Amniotic epithelial cell (primary cell): ENCODE measurements at regions not wholly inside any gene's neighbourhood (a gene's known extent, or its start where the extent isn't known, plus 50 kb on each side); places are given as distances from the start of the nearest gene placed in this dataset.

Experiments
- DNase-seq: peaks from one replicate; pipeline ENCODE4 v3.0.0-alpha.2; 2010; ENCODE audit warnings: low read depth

DNA sequence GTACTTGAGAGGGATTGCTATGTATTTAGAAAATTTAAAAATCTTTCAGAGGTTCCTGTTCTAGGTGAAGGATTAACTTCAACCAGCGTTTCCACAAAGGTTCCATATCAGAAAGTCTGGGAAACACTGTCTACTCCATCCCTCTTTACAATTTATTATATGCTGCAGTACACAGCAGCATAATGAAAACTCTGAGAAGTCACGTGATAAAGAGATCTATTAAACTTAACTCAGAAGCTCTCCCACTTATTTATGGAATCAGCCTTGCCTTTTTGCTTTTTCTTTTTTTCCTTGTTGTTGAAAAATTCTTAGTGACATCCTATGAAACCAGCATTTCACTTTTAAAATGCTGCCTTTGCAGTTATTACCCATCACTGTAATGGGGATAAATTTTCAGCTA is 186.2 kb downstream of the ACER2 start:
- no peak for DNase-seq

DNA sequence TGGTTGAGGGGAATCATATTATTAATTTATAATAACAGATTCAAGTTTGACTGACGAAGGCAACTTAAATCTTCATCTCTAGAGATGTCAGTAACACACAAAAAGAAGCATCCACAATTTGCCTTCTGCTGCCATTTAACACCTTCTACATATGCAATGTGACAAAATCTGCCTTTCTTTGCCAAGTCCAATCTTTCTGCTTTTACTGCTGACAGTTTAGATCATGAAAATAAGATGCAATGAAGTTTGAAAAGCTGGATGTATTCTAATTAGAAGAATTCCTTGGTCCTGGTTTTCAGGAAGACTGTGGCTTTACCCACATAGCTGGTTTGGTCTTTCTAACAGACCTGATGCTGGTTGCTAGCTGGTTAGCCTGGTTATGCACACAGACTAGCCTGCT is 178.9 kb downstream of the ACER2 start:
- no peak for DNase-seq

DNA sequence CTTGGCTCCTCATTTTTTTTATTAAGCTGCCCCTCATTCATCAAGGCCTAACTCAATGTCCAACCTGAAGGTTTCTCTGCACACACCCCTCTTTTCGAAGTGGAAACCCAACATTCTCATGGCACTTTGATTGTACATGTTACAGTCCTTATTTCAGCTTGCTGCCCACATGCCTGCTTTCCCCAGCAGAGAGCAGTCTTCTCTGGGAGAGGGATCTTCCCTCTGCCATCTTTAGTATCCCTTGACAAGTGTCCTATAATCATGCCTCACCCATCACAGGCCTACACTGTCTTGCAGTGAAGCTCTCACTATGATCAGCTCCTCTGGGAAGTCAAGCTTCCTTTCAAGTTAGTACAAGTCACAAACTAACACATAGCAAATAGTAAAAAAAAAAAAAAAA is 175.1 kb downstream of the ACER2 start:
- DNase-seq = no peak

DNA sequence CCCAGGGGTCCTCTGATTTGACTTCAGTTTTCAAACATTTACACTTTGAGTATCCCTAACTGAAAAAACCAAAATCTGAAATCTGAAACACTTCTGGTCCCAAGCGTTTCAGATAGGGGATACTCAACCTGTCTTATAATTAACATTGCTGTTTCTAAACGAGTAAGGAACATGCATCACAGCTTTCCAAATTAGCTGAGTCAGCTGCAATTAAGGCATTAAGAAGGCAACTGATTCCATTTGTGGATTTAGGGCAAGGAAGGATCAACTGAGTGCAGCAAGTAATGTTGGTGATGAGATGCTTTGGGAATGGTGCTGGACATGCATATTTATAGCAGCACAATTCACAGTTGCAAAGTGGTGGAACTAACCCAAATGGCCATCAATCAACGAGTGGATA is 168.6 kb downstream of the ACER2 start:
- DNase-seq = no peak

DNA sequence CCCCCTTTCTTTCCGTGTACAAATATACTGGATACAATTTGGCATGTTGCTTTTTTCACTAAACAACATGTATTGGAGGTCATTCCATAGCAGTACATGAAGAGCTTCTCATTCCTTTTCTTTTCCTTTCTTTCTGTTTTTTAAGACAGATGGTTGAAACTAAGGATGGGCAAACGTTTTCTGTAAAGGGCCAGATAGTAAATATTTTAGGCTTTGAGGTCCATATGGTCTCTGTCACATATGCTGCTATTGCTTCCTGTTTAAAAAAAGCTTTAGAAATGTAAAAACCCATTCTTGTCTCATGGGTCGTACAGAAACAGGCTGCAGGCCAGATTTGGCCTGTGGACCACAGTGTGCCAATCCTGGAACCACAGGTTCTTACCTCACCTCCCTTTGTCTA is 160.1 kb downstream of the ACER2 start:
- no peak for DNase-seq

DNA sequence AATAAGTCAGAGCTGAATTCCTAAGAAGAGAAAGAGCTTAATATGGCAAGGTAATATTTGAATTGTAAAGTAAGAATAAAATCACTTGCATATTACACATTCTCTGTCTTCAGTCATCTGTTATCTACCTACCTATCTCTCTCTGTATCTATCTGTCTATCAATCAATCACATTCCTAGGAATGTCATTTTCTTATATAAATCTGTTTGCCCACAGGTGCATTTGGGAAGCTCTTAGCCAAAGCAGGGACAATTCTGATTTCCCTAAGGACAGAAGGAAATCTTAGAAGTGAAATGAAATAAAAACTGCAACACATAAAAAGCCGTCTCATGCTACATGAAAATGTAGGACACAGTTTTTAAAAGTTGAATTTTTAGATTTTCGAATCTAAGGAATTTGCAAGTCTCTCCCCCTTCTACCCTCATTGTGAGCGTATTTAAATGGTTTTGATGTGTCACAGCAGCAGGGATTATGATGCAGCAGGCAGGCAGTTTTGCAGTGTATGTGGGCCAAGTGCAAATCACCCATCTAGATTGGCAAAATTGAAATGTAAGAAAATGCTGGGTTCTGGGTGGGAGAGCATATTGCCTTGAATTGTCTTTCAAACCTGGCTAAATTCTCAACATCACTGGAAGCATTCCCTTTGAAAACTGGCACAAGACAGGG is 155.7 kb downstream of the ACER2 start:
- DNase-seq = no peak

DNA sequence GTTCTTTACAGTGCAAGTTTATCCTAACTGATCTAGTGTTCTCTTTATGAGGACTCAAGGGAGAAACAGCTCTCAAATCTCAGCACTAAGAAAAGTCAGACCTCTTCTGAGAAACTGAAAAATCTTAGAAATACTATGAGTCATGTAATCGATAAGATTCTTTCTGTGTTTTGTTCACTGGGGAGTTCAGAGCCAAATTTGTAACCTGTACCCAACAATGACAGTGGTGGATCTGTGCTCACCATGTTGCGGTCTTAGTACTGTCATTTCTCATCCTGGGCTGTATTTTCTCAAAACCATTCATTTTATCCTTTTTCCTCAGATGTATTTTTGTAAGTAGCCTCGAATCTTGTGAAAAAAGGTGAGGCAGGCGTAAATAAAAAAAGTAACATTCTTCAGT is 146.4 kb downstream of the ACER2 start:
- DNase-seq = no peak

DNA sequence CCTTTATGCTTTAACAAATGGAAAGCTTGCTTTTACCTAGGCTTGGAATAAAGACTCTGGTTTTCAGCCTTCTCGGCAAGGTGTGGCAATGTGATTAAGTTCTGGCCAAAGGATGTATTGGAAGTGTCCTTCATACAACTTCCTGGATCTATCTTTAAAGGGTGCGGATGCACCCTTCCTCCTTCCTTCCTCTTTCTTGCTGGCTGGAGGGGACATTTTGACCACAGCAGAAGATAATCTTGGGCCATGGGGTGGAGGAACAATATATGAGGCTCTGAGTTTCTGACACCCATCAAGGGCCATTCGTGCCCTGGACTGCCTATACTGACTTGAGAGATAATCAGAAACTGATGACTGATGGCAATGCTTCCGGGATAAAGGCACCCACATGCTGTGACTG is 145.7 kb downstream of the ACER2 start:
- no peak for DNase-seq

DNA sequence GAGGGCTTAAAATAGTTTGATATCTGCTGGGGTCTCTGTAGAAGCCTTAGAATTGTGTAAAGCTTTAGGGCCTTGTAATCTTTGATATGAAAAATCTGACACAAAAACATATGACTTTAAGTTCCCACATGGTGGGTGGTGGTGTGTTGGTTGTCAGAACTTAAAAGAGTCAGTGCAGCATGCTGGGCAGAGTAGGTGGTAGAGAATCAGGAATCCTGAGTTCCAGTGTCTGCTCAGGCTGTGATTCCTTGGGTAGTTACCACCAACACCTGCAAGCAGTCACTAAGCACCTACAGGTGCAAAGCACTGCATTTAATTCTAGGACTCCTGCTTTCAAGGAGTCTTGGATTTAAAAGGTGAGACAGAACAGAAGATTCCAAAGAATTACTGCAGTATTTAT is 144.6 kb downstream of the ACER2 start:
- DNase-seq = no peak

DNA sequence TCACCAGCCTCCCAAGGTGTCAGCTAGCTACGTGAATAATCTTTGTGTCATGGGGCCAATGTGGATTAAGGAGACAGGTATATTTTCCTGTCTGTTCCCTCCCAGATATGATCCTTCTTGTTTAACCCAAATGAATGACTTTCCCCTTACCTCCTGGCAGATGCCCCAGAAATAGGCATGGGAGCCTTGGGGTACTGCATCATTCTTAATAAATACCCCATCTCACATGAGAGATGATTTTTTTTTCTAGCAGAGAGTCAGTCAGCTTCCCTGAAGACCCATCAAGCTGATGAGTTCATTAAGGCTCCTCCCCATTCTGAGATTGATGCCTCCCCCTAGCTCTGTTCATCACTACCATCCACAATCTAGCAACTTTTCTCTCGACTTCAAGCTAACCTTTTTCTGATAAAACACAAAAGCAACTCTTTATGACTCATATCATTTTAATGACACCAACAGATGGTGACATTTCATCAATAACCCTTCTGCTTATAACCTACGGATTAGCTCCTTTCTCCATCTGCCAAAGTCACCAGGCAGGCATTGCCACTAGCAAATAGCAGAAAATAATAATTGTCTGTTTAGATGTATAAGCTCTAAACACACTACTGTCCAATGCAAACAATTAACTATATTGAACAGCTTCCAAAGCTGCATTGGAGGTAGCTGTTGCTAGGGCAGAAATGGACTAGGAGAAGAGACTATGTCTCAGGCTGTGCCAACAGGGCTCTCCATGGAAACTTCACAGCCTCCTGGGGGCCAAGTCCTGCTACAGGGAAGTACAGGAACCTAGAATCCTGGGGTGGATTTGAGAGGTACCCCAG is 143.7 kb downstream of the ACER2 start:
- DNase-seq = no peak

DNA sequence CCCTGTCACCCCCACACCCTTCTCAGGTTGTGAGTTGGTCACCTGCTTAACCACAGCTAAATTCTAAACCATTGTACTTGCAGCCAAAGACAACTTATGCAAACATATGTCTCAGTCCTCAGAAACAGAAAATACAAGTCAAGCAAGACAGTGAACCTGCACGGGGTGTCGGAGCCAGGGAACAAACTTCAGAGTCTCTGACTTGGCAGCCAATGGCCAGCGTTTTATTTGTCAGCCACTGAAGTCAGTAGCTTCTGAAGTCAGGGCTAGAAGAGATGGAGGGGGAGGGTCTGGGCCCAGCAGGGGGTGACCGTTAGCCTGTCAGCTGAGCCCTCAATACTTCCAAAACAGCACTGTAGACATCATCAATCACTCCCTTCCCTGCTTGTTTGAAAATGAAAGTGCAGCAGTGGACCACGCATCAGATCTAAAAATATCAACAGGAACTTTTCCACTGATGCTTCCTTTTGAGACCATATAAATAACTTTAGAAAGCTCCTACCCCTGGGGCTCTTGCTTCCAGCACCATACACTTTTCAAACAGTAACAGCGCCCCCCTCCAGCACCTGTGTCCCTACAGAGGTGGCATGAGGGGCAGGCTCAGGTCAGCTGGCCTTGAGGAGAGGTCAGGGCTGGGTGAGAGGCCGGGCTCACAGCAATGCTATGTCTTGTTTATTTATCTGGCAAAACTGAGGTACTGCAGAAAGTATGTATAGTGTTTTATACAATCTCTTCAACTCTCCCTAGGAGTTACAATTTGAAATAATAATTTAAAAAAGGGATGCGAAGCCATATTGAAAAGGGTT is 142.5 kb downstream of the ACER2 start:
- no peak for DNase-seq

DNA sequence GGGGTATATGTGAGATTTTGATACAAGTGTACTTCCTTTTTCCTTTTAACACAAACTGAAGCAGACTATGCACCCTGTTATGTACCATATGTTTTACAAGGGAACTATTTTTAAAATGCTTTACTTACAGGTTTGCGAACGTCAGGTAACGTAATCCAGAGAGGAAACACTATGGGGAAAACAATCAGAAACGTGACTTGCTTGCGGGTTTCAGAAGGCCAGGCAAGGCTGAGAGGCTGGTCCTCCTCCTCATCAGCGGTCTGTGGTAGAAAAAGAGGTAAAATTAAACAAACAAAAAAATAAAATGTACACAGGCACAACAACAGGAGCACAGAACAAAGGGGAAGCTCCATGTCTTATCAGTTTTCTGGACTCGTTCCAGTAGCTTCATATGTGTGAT is 141.2 kb downstream of the ACER2 start:
- DNase-seq = no peak

DNA sequence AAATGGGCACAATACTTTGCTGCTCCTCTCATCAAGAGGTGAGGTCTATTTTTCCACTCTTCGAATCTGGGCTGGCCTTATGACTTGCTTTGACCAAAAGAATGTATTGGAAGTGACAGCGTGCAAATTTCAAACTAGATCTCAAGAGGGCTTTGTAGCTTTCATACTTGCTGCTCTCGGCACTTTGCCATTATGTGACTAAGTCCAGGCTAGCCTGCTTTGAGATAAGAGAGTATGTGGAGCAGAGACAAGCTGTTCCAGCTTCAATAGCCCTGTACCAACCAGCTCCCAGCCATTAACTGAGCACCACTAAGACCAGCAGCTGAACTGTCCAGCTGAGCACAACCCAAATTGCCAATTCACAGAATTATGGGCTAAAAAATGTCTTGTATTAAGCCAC is 124.6 kb downstream of the ACER2 start:
- peak; percentile 25 for DNase-seq

DNA sequence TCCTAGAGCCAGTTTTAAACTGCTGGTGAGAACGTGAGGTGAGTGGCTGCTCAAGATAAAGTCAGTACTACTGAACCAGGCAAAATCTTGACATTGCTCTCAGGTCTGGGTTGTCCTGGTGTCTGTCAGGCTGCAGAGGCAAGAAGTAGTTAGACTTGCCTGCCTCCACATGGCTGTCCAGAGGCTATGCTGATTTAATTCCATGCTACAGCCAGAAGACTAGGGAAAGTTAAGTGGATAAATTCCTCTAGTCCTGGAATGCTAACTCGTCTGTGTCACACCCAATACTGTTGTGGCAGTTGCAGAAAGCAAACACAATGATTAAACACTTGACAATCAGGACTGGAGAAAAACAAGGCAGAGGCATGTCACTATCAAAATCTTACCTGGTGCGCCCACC is 118.9 kb downstream of the ACER2 start:
- no peak for DNase-seq

DNA sequence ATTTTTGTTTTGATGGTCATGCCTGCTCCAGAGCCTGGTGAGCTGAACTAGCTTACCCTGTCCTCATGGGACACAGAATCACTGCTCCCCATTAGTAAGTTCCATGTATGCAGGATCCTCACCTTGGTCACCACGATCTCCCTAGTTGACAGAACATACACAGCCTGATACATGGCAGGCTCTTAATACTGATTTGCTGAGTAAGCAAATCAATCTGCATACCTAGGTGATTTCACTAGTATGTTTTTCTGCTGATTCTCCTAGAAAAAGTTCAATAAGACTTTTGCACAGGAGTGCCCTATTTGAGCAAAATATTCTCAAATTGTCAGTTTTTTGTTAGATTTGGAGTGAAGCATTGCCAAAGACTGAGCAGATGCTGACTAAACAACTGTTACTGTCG is 113.7 kb downstream of the ACER2 start:
- no peak for DNase-seq

DNA sequence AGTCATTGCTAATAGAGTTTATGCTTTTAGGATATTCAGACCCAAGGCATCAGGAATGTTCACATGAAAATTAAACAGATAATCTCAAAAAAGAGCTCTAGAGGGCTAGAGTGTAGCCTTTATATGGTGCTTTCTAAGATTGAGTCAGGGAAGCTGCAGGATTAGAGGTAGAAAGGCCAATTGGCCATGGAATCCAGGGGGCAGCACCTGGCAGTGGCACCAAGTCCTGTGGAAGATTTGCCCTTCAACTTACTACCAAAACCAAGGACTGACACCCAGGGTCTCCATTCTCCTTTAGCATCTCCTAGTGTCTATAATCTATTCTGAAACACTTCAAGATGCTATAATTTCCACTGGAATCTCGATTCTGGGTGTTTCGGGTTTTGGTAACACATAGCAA is 112.4 kb downstream of the ACER2 start:
- no peak for DNase-seq

DNA sequence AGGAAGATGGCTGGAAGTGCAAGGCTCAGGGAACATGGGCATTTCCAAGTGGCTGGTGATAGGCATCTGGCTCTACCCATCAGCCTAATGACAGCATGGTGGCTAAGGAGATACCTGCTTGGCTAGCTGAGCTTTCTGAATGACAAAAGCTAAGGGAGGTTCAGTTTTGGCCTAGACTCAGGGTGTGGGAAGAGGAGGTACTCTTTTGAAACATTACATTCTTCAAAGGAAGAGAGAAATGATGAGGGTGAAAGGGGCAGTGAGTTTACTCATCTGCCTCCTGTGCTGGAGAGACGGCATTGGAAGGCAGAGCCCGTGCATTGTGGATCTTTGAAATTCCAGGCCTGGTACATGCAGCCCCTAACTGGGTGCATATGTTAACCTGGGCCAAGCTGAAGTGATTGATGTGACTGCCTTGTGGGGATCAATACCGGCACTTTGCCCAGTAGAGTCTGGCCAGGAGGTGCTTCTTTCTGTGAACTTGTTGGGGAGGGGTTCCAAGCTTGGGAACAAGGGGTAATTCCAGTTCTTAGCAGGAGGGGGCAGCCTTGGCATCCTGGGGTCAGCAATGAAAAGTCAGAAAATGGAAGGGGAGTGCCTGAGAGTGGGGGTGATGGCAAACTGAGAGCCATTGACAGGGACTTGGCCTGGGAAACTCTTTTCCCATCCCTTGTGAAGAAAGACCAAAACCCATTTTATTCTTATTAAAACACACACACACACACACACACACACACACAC is 108.6 kb downstream of the ACER2 start:
- DNase-seq = no peak

DNA sequence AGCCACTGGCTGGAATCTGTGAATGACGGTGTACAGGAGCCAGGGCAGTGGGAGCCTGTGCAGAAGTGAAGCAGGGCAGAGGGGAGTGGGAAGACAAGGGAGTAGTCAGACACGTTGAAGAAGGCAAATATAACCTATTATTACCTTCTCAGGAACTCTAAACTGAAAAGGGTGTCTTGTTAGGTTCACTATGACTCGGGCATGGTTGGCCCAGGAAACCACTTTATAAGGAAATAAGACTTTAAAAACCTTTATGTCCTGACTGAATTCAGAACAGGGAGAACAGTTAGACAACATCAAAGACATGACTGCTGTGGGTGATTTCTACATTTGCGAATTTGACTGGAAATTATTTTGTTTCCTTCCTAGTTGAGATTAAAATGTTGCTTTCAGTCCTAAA is 107.5 kb downstream of the ACER2 start:
- no peak for DNase-seq

DNA sequence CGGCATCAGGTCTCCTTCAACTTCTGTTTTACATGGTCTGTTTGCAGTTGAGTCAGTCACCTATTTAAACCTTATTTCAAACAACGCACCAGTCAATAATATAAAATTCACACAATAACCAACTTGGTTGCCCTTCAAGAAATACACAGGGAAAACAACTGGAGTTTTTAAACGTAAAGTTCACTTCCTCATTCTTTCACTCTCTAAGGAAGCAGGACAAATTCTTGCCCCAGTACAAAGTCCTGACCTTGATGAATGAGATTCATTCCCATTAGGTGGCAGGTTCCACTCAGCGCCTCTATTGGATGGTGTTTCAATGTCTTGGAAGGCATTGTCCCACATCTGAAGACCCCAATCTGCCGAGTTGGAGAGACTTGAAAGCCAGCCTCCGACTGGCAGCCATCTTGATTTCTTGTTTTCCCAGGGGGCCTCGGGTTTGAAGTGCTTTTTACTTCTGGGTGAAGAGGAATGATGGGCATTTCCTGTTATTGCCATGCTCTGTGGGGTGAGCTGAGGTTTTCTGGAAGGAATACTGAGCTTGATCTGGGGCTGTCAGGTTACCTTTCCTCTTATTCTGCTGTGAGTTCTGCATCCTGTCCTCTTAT is 105.0 kb downstream of the ACER2 start:
- DNase-seq = no peak

DNA sequence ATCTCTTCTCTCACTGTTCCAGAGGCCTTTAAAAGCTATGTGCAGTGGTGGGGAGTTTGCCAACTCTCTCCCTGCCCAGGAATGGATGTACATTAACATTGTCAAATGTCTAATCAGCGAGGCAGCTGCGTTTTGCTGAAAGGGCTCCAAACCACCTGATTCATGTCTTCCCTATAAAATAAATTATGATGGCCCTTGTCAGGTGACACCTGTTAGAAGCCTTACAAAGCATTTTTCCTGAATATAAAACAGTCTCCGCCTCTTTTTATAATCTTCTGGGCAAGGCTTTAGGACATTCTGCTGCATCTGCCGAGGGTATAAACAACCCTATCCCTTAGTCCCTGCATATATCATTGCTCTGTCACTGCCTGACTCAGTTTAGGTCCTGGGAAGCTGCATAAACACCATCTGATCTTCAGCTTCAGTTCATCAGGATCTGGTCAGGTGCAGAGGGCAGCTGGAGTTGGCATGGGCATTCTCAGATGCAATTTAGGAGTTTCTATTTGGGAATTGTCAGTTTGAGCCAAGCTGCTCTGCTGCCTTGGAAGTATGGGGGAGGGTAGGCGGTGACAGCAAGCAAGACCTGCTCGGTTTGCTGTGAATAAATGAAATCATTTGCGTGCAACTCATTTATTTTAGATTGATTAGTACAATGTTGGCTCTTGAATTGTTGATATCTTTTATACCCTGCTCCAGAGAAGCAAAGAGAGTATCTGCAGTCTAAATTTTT is 103.5 kb downstream of the ACER2 start:
- no peak for DNase-seq

DNA sequence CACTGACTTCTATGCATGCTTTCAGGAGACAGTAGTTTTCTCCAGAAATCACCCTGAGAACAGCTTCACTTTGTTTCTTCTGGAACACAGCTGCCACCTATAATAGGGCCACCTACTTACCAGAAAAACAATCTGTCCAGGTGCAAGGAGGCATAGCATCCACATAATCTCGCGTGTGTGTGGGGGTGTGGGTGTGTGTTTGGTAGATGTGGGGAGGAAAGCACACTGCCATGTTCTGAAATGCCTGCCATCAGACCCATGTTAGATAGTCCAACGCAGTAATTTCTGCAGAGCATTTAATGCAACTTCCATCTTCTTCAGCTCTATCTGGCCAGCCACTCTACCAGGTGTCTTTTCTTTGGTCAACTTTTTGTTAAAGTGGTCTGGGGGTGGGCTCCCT is 102.9 kb downstream of the ACER2 start:
- DNase-seq = no peak
